ENCODE measurements at regions not wholly inside any gene's neighbourhood (a gene's known extent, or its start where the extent isn't known, plus 50 kb on each side); places are given as distances from the start of the nearest gene placed in this dataset.
A peak's percentile ranks its signal among the peaks of the same experiment; 100 is the strongest.

DNA sequence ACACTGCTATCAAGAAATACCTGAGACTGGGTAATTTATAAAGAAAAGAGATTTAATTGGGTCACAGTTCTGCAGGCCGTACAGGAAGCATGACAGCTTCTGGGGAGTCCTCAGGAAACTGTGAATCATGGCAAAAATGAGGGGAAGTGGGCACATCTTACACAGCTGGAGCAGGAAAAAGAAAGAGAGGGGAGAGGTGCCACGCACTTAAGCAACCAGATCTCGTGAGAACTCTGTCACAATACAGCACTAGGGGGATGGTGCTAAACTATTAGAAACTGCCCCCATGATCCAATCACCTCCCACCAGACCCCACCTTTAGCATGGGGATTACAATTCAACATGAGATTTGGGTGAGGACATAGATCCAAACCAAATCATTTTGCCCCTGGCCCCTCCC, 105.5 kb upstream of the CPLX2 start:
- DNase-seq = no peak
- in situ Hi-C loops (cut with HindIII; ENCODE audit: low pct_ligation_motif_present, low pct_unique_long_range_greater_than_20kb, low sequenced_read_pairs) = no loop called here

DNA sequence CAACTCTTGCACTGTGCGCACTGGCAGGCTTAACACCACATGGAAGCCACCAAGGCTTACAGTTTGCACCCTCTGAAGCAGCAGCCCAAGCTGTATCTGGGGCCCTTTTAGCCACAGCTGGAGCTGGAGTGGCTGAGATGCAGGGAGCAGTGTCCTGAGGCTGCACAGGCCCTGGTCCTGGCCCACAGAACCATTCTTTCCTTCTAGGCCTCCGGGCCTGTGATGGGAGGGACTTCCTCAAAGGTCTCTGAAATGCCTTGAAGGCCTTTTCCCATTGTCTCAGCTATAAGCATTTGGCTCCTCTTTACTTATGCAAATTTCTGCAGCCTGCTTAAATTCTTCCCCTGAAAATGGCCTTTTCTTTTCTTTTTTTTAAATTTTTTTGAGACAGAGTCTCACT, 104.4 kb upstream of the CPLX2 start:
- DNase-seq = no peak
- in situ Hi-C loops (cut with HindIII; ENCODE audit: low pct_ligation_motif_present, low pct_unique_long_range_greater_than_20kb, low sequenced_read_pairs) = no loop called here

DNA sequence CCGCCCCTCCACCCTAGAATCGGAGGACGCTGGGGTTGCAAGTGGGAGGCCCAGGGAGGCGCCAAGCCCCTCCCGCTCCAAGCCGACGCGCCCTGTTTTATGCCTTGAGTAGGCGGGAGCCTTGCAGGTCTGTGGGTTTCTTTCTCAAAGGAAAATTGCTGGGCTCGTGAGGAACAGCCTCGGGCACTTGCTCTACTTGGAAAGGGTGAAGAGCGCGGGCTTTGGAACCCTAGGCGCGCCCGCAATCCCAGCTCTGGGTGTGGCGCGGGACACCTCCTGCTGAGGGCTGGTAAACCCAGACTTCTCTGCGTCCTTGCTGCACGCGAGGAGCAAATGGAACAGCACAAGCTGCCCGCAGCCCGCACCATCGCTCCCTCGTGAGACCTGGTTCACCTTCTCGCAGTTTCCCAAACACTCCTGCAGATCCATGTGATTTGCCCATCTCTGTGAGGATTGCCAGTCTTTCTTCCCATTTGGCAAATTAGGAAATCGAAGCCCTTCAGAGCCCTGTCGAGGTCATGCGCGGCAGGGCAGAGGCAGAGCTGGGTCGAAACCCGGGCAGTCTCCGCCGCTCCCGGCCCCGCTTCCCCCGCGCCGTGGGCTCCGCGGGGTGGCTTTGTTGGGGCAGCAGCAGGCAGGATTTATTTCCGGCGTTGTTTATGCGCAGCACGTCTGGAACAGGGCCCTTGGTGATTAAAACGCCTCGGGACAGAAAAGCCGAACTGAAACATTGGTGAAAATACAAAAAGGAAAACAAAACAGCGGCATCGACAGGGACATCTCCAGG, 98.4 kb upstream of the CPLX2 start:
- DNase-seq = no peak
- in situ Hi-C loops (cut with HindIII; ENCODE audit: low pct_ligation_motif_present, low pct_unique_long_range_greater_than_20kb, low sequenced_read_pairs) = no loop called here

DNA sequence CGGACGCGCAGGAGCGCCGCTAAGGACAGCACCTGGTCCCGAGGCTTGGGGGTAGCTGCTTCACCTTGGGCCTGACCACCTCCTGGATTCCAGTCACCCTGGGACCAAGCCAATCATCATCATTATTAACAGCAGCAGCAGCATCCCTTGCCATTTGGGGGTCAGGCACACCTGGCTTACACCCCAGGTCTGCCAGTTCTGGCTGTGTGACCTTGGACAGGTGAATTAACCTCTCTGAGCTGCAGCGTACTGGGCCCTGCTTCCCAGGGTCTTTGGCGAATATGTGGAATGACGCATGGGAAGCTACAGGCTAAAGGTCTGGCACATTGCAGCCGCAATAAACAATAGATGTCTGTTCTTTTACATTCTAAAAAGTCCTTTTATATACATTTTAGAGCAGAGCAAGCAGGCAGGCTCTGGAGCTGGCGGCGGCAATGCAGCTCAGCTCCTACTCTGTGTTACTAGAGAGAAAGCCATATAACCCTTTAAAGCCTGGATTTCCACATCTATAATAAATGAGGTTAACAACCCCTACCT, 97.8 kb upstream of the CPLX2 start:
- no peak for DNase-seq
- in situ Hi-C loops (cut with HindIII; ENCODE audit: low pct_ligation_motif_present, low pct_unique_long_range_greater_than_20kb, low sequenced_read_pairs) = no loop called here

DNA sequence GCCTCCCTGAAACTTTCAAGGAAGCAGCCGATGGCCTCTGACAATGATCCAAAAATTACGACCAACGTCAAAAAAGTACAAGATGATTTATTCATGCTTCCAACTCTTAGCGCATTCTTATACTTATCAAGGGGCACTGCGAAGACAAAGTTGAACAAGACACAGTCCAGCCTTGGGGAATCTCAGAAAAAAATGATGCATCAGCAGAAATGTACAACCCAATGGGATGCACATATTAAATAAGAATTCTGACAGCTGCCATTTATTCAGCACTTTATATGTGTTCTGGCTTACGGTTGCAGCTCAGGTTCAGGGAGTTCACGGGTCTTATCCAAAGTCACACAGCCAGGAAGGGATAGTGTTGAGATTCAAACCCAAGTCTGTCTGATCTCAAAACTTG, 96.0 kb upstream of the CPLX2 start:
- in situ Hi-C loops (cut with HindIII; ENCODE audit: low pct_ligation_motif_present, low pct_unique_long_range_greater_than_20kb, low sequenced_read_pairs) = no loop called here
- DNase-seq = no peak

DNA sequence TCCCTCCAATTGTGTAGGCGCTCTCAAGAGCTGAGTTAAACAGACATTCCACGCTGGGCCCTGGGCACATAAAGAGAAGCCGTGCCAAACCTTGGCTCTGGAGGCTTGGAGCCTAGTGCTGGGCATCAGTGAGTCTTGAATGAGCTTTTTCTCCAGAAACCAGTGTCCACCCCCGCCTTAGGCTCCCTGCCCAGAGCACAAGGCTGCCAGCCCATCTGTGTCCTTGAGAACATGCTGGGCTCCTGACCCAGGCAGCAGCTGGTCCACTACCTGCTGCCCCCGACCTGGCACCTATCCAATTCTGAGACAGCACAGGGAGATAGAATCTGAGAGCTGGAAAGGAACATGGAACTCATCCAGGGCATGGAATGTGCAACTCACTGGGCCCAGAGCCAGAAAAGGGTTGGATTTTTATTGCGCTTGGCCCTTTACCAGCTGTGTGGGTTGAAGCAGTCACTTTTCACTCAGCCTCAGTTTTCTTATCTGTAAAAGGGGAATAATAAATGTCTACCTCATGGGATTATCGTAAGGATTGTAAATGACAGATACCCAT, 92.4 kb upstream of the CPLX2 start:
- in situ Hi-C loops (cut with HindIII; ENCODE audit: low pct_ligation_motif_present, low pct_unique_long_range_greater_than_20kb, low sequenced_read_pairs) = no loop called here
- DNase-seq = peak; percentile 67

DNA sequence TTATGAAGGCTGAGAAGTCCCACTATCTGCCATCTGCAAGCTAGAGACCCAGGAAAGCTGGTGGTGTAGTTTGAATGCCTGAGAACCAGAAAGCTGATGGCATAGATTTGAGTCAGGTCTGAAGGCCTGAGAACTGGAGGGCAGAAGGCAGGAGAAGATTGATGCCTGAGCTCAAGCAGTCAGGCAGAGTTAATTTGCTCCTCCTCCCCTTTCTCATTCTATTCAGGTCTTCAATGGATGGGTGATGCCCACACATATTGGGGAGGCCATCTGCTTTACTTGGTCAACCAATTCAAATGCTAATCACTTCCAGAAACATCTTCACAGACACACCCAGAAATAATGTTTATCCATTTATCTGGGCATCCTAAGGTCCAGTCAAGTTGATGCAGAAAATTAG, 87.6 kb upstream of the CPLX2 start:
- in situ Hi-C loops (cut with HindIII; ENCODE audit: low pct_ligation_motif_present, low pct_unique_long_range_greater_than_20kb, low sequenced_read_pairs) = no loop called here
- no peak for DNase-seq

DNA sequence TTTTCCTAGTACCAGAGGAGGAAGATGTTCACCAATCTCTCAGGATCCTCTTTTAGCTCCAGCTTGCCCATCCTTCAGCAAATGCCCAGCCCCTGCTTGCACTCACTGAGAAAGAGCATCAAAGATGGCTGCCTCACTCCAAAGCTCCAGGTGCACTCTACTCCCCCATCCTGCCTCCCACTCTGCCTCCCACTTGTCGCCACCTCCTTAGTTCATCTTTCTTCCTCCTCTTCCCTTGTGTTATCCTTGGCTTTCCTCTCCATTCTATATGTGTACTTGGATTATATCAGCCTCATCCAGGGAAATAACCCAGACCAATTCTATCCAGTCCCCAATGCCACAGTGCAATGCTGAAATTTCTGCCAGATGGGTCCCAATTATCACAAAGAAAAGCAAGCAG, 87.1 kb upstream of the CPLX2 start:
- in situ Hi-C loops (cut with HindIII; ENCODE audit: low pct_ligation_motif_present, low pct_unique_long_range_greater_than_20kb, low sequenced_read_pairs) = no loop called here
- no peak for DNase-seq

DNA sequence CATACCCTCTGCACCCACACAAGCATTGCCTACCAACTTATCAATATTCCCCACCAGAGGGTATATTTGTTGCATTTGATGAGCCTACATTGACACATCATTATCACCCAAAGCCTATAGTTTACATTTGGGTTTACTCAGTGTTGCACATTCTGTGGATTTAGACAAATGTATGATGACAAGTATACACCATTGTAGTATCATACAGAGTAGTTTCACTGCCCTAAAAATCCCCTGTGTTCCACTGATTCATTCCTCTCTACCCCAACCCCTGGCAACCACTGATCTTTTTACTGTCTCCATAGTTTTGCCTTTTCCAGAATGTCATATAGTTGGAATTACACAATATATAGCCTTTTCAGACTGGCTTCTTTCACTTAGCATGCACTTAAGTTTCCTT, 85.7 kb upstream of the CPLX2 start:
- in situ Hi-C loops (cut with HindIII; ENCODE audit: low pct_ligation_motif_present, low pct_unique_long_range_greater_than_20kb, low sequenced_read_pairs) = no loop called here

DNA sequence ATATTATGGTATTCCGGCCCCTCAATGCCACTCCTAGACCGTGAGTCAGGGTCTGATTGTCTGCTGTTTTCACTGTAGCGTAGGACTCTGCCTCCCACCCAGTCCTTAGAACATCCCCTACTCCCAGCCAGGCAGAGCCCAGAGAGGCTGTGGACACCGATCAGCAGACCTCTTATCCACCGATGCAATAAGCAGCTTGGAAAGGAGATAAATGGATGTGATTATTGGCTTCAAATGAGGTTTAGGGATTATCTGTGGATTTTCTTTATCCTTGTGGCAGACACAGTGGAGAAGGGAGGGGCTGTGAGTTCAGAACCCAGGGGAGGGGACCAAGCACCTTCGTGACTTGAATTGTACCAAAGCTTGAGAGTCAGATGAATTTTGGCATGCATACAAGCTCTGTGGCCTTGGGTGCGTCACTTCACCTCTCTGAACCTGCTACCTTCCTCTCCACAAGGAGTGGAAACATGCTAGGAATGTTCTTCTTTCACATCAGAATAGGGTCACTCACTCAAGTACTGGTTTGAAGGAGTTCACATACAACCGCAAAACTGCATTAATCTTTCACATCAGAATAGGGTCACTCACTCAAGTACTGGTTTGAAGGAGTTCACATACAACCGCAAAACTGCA, 83.1 kb upstream of the CPLX2 start:
- in situ Hi-C loops (cut with HindIII; ENCODE audit: low pct_ligation_motif_present, low pct_unique_long_range_greater_than_20kb, low sequenced_read_pairs) = no loop called here
- DNase-seq = no peak

More for the DNA sequence above, 85.7 kb upstream of the CPLX2 start:
- DNase-seq = no peak

DNA sequence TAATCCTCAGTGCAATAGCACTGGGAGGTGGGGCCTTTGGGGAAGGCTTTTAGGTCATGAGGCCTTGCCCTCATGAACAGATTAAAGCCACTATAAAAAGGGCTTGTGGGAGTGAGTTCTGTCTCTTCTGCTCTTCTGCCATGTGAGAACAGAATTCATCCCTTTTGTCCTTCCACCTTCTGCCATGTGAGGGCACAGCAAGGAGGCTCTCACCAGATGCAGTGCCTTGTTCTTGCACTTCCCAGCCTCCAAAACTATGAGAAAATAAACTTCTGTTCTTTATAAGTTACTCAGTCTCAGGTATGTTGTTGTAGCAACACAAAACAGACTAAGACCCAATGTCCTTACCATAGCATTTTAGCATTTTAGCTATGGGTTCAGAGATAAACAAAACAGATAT, 81.7 kb upstream of the CPLX2 start:
- in situ Hi-C loops (cut with HindIII; ENCODE audit: low pct_ligation_motif_present, low pct_unique_long_range_greater_than_20kb, low sequenced_read_pairs) = no loop called here
- no peak for DNase-seq

DNA sequence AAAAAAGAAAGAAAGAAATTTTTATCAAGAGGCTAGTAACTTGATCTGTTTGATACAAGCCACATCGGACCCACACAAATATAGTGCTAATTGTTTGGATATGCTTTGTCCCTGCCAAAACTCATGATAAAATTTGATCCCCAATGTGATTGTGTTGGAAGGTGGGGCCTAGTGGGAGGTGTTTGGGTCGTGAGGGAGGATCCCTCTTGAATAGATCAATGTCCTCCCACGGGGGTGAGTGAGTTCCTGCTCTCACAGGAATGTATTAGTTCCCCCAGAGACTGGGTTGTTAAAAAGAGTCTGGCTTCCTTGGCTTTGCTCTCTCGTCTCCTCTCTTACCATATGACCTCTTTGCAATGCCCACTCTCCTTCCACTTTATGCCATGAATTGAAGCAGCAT, 80.6 kb upstream of the CPLX2 start:
- DNase-seq = no peak
- in situ Hi-C loops (cut with HindIII; ENCODE audit: low pct_ligation_motif_present, low pct_unique_long_range_greater_than_20kb, low sequenced_read_pairs) = no loop called here

DNA sequence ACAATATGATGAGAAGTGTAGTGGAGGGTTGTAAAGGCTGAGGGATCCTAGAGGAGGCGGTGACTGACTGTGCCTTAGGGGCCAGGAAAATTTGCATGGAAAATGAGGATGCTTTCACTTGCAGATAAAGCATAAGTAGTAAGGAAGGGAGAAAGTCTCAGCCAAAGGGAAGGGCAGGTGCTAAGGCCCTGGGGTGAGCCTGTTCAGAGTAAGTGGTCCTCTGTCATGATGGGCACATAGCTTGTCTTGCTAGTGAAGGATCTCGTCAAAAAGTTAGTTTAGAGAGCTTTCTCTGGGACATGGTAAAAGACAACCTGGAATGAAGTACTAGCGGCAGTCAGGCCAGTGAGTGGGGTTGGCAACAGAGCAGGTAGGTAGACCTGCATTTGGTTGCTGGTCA, 75.4 kb upstream of the CPLX2 start:
- in situ Hi-C loops (cut with HindIII; ENCODE audit: low pct_ligation_motif_present, low pct_unique_long_range_greater_than_20kb, low sequenced_read_pairs) = no loop called here
- DNase-seq = no peak

DNA sequence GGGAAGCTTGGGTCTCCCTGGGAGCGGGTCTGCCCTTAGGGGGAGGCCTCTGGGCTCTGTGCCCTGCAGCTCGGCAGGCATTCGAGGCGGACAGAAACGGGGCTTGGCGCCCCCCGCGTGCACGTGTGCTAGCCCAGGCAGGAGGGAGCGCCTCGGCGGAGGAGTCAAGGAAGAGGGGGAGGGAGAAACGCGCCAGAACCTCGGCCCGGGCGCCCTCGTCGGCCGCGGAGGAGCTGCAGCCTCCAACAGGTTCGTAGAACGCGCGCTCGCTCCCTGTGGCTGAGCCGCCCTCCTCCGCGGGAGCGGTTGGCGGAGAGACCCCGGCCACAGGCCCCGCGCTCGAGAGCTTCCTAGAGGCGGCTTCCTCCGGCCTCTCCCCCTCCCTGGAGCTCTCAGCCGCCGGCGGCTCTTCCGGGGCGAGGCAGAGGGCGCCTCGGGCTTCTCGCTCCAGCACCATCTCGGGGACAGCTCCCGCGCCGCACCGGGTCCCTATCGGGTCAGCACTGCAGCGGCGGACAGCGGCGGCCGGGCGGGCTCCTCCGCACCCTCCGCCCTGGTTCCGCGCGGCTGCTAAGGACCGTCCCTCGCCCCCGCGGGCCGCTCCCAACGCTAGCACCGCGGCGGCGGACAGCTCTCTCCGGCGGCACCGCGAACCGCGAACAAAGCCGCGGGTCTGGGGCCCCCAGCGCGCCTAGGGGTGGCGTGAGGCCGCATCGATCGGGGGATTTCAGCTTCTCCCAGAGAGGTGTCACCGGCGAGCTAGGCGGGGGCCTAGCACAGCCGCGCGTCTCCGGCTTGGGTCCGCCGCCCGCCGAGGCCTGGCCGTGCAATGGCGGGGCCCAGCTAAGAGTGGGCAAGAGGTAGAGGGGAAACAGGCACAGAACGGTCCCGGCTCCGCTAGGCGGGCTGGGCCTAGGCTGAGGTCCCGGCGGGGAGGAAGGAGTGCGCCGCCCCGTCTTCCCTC, 74.6 kb upstream of the CPLX2 start:
- DNase-seq = peak; percentile 84
- in situ Hi-C loops (cut with HindIII; ENCODE audit: low pct_ligation_motif_present, low pct_unique_long_range_greater_than_20kb, low sequenced_read_pairs) = no loop called here

DNA sequence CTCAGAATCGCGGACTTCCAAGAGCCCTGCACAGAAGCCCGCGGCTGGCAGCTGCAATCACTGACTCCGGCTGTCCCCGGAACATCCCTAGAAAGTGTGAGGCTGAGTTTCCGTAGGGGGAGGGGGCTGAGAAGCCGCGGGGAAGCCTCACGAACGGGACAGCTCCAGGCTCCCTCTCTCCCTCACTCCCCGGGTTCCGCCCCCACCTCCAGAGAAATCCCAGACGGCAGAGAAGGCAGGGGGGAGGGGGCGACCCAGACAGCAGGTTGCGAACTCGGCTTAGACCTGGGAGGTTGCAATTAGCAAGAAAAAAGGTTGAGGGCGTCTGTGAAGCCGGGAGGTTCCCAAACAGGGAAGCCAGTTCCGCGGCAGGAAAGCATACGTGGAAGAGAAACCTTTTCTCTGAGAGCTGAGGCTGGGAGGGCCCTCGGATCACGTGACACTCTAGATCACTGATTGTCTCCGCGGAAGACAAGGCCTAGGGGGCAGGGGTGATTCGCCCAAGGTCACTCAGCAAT, 73.8 kb upstream of the CPLX2 start:
- in situ Hi-C loops (cut with HindIII; ENCODE audit: low pct_ligation_motif_present, low pct_unique_long_range_greater_than_20kb, low sequenced_read_pairs) = no loop called here
- peak; percentile 14 for DNase-seq

DNA sequence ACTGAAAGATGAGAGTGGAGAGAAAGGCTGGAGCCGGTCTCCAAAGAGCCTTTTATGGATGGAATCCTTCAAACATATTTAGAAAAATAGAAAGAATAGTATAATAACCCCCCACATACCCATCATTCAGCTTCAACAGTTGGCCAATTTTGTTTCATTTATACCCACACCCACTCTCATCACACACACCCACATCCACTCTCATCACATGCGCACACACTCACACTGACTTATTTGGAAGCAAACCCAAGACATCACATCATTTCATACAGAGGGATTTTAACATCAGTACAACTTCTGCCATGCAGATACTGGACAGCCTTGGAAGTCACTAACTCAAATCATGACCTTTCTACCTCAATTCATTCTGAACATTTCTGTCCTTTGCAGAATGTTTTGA, 72.8 kb upstream of the CPLX2 start:
- DNase-seq = no peak

DNA sequence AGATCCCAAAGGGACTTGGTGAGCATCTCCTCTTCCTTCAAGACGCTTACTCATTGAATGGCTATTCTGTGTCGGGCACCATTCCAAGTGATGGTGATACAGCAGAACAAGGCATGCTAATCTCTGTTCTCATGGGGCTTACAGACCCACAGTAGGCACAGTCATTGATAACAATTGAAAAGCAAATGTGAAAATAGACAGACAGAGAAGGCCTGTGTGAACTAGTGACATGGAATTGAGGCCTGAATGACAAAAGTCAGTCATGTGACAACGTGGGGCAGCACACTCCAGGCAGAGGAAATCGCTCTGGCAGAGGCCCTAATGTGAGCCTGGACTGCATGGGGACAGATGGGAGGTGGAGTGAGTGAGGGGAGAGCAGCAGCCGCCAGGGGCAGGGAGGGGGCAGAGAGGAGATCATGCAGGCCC, 70.7 kb upstream of the CPLX2 start:
- DNase-seq = peak; percentile 52
- in situ Hi-C loops (cut with HindIII; ENCODE audit: low pct_ligation_motif_present, low pct_unique_long_range_greater_than_20kb, low sequenced_read_pairs) = no loop called here

More for the DNA sequence above, 72.8 kb upstream of the CPLX2 start:
- in situ Hi-C loops (cut with HindIII; ENCODE audit: low pct_ligation_motif_present, low pct_unique_long_range_greater_than_20kb, low sequenced_read_pairs) = no loop called here

DNA sequence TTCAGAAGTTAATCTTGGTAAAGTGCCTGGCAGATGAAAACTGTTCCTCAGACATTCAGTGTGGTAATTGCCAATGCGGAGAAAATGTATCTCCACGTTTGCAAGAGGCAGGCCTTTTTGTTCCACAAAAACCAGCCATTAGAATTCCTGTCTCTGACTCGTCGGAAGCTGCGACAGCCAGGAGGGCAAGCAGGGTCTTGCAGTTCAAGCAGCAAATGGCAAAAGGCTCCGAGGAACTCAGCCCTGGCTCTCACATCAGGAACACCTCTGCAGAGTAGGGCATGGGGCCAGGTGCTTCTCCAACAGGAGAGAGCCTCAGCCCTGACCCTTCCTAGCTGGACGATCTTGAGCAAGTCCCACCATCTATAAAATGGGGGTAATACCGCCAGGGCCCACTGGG, 69.0 kb upstream of the CPLX2 start:
- in situ Hi-C loops (cut with HindIII; ENCODE audit: low pct_ligation_motif_present, low pct_unique_long_range_greater_than_20kb, low sequenced_read_pairs) = no loop called here
- no peak for DNase-seq

DNA sequence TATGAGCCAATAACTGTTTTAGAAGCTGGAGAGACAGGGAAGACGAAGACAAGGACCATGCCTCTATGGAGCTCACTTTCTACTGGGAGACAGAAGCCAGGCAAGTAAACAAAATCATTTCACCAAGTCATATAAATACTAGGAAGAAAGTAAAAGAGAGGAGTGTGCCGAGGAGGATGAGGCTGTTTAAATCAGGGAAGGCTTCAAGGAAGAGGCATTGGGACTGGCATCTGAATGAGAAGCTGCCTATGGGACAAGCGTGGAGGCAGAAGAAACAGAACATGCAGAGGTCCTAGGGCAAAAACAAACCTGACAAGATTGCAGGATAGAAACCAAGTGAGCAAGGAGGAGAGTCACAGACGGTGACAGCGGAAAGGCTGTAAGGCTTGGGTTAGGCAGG, 68.1 kb upstream of the CPLX2 start:
- in situ Hi-C loops (cut with HindIII; ENCODE audit: low pct_ligation_motif_present, low pct_unique_long_range_greater_than_20kb, low sequenced_read_pairs) = no loop called here

More for the DNA sequence above, 68.1 kb upstream of the CPLX2 start:
- no peak for DNase-seq
